Dermis microvascular lymphatic vessel endothelial cell (primary cell): ENCODE measurements at regions not wholly inside any gene's neighbourhood (a gene's known extent, or its start where the extent isn't known, plus 50 kb on each side); places are given as distances from the start of the nearest gene placed in this dataset.
"Not testable (repeated sequence)": the region's sequence is repeated elsewhere in the genome, so short reads cannot be mapped to it uniquely, and the experiment has no call there.

Experiments used
- DNase-seq, 2 donors: peaks; one replicate each; pipeline versions ENCODE4 v3.0.0 to v3.0.0-alpha.2; 2010; ENCODE audit warnings: low read depth in 2 of 2

- DNase-seq = not testable (repeated sequence)
These were observed 119.1 kb downstream of the MACIR start for GRCh38 chr5:103377638-103378037.

- DNase-seq = no peak
These were observed 117.5 kb downstream of the MACIR start for GRCh38 chr5:103375863-103376591.

- DNase-seq = no peak
These were observed 116.8 kb downstream of the MACIR start for GRCh38 chr5:103375350-103375749.

DNA sequence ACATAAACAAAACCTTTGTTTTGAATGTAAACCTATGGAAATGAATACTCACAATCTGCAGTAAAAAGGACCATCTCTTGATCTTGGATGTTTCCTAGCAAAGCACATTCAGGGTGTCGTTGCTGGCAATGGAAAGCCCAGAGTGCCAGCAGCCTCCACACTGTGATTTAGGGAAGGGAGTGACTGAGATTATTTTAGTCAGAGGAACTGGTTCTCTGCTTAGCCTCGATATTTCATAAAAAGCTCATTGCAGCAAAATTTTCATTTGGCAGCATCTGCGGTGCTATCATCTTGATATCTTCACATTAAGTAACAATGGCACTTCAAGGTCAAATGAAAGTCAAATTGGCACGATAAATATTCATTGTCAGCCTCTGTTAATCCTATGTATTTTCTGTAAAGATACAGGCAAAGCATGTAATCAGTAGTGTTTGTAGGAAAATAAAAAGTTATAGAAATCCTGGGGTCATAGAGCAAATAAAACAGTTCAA is 116.0 kb downstream of the MACIR start:
- DNase-seq = no peak

GRCh38 chr5:103373597-103374472 is 115.3 kb downstream of the MACIR start:
- DNase-seq = no peak

GRCh38 chr5:103371046-103371607 is 112.6 kb downstream of the MACIR start:
- no peak for DNase-seq

GRCh38 chr5:103369125-103370120 is 110.9 kb downstream of the MACIR start:
- no peak for DNase-seq

DNA sequence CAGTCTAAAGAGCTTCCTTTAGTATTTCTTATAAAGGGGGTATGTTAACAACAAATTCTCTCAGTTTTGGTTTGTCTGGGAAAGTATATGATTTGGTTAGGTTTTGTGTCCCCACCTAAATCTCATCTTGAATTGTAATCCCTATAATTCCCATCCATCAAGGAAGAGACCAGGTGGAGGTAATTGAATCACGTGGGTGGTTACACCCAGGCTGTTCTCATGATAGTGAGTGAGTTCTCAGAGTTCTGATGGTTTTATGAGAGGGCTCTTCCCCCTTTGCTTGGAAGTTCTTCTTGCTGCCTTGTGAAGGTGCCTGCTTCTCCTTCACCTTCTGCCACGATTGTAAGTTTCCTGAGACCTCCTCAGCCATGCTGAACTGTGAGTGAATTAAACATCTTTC is 109.1 kb downstream of the MACIR start:
- no peak for DNase-seq

DNA sequence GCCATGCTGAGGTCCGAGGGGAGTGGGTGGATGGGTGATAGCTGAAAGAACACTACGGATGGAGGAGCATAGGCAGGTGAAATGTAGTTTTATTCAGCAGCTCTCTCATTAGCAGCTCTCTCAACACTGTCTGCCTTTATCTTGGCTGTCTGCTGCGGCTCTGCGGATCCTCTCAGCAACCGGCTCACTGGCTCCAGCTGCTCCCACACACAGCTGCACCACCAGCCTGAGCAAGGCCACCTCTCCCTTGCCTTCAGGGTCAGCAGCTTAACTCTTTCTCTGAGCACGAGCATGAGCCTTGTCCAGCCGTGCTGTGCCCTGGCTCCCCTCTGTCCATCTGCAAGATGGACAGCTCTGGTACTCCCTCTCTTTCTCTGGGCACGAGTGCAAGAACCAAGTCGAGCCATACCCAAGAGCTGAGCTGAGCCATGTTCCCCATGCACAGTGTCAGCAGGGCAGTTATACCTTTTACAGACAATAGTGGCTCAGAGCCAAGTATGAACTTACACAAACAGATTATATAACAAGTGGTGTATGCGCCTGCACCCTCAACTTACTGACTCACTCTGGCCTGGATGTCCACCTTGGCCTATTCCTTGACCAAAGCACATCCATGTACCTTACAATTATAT is 108.5 kb downstream of the MACIR start:
- no peak for DNase-seq

GRCh38 chr5:103364074-103364473 is 105.5 kb downstream of the MACIR start:
- DNase-seq = no peak

DNA sequence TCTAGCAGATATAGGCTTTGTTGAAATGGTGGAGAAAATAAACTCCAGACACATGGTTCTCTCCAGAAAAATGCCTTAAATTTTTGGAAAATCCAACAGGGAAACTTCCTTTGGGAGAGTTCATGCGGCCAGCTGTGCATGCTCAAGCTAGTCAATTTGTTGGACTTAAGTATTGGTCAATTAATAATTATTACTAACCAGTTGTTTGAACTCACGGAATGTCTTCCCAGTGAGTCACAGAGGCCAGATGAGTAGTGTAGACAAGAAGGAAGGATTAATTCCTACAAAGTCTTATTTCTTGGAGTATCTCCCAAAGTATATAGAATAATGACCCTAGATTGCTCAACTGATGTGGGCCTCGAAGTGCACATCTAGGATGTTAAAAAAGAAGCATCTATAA is 103.6 kb downstream of the MACIR start:
- no peak for DNase-seq

- no peak for DNase-seq
These were observed 101.9 kb downstream of the MACIR start for GRCh38 chr5:103360475-103360874.

DNA sequence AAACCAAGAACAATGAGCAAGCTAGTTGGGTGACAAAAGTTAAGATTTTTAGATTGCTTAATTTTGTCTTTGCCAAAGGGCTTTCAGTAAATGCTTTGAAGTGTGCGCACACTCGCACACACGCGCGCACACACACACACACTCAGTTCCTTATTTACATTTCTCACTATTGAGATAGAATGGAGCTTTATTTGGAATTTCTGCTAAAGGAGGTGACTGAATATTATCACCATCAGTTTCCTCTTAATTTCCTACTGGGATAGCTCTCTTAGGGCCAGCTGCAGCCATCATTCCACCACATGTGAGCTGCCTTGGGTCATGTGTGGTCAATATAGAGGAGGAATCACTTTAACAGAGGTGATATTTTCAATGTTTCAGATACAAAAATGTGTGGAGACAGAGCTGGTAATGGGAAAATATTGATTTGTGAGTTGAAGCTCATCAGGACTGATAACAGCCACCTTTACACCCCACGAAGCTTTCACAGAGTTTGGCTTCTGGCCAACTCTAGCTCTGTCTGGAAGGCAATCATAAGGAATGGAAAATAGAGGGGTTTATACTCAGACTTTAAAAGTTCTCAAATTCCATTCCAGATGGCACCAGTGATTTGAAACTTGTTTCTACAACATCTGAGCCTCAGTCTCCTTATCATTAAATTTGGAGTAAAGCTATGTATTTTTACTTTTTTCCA is 99.9 kb downstream of the MACIR start:
- DNase-seq = peak in 1 of 2 donors; percentile 7

DNA sequence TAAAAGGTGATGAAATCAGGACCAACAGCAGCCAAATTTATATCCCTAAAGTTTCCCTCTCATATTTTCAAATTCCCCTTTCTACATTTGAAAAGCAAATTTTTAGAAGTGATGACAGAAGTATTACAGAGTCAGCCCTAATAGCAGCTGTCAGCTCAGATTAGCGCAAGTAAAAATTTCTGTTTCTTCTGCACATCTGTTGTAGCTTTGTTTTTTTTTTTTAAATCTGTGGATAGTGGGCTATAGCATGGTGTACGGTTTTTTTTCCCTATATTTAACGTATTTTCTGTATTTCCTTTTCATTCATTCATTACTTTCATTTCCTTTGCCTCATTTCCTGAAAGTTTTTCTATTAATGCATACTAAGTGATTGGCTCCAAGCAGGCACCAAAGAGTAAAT is 99.1 kb downstream of the MACIR start:
- no peak for DNase-seq

DNA sequence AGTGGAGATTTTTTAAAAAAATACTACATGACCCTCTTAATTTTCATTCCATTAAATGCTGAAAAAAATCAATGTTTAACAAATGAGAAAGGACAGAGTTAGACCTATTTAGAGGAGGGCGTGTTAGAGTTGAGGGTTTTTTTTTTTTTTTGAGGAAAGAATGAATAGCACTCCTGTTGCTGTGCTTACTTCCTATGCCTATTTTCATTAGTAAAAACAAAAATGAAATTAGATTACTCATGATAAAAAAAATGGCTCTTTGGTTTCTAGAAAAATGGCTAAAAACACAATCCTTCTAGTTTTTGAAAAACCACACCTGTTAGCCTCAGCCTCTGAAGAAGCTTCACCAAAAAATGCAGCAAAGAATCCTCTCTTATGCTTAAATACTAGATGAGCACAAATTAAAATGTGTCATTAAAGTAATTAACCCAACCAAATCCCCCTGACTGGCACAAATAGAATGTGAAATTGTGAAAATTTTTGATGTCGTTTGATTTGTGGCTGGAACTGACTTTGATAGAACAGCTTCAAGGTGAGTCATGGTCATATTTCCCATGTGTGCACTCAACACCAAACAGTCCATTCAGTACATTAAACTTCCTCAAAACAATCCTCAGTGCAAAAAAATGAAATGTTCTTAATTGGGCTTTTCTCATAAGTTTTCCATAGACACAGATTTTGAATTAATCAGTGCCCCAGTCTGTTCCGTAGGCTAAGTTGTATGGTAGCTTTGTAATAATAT is 98.0 kb downstream of the MACIR start:
- no peak for DNase-seq

DNA sequence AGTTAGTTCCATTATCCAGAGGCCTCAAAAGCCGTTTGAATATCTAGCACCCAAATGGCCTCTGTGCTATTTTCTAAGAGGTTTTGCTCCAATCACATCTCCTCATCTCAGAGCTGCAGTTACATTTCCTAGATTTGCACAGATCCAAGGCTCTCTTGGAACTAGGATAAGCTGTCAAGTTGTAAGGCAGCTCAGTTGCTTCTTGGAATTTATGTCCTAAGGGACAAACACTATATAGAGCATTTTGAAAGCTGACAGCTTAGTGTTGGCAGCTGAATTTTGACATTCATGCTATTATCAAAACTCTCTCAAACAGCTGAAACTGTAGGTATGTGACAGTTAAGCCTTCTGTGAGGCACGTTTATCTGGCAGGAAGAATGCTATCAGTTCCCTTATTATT is 97.0 kb downstream of the MACIR start:
- DNase-seq = no peak

- DNase-seq = no peak
These were observed 95.9 kb downstream of the MACIR start for GRCh38 chr5:103354446-103354845.

- no peak for DNase-seq
These were observed 95.0 kb downstream of the MACIR start for GRCh38 chr5:103353581-103353980.

DNA sequence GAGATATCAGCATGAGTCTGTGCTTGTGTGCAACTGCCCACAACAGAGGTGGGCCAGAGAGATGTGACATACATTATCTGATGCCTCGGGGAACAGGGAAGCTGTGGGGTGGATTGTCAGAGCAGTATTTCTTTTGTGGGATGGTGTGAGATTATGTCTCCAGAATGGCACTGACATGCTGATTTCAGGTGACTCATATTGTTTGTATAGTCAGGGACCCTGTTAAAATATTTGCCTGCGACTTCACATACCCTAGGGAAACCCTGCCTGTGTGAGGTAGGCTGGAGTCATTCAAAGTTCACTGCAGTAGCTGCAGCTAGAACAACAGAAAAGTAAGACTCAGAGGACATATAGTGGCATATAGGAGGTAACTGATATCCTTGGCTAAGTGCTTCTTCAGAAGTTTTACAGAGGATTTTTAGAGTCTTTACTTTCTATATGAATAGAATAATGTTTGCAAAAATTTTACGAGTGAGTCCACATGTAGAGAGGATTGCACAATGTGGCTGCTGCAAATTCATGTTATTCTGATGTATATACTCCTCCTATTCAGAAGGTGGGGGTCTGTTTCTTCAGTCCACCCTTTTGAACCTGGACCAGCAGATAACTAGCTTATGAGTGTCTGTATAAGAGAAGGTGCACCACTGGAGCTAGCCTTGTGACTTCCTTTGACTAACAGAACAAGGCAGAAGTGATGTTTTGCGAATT is 89.3 kb downstream of the MACIR start:
- DNase-seq = no peak
